ENCODE measurements at regions not wholly inside any gene's neighbourhood (a gene's known extent, or its start where the extent isn't known, plus 50 kb on each side); places are given as distances from the start of the nearest gene placed in this dataset.
A peak's percentile ranks its signal among the peaks of the same experiment; 100 is the strongest.

DNA sequence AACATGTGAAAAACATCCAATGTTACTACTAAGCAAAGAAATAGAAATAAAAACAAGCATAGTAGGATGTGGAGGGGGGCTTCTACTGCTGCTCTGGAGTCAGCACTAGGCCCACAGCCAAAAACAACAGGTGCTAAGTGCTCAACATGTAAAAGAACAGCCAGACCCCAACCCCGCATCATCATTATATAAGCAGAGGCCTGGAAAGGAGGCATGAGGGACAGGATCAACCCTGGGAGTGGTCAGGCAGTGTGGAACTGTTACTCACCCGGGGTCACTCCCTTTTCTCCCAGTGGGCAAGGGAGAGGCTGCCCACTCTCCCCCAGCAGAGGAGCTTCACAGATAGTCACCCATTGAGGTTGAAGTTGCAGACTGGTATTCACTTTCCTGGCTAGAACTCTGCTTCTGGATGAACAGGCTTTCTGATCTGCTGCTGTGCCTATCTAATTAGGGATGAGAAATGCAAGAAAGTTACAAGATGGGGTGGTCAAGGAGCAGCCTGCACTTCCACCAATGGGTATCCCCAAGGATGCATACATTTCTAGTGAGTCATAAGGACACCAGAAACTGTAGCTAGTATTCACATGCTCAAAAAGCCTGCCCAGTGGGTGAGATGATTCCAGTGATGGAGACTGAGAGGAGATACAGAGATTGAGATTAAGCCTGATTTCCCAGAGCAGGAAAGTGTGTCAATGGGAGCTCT lies 480.1 kb upstream of the TCF4 start:
- no peak overlapping the region for H3K4me3 ChIP-seq (ENCODE audit: low read depth, low read length)
- no peaks in the 10 kb centered on the region for H3K36me3 ChIP-seq (ENCODE audit: control insufficient read depth, insufficient read depth, low read length)
- no peak overlapping the region for H3K27ac ChIP-seq (ENCODE audit: low read depth, low read length)
- H3K27me3 ChIP-seq (ENCODE audit: control insufficient read depth, insufficient read depth, low read length) = no peaks in the 10 kb centered on the region
- no peak overlapping the region for H3K9ac ChIP-seq (ENCODE audit: low read depth, low read length)
- H3K9me3 ChIP-seq (ENCODE audit: control insufficient read depth, insufficient read depth, low read length) = no peaks in the 10 kb centered on the region
- peaks cover 5% of the 10 kb centered on the region; the same call in 1 of the 2 replicates for H3K4me1 ChIP-seq (ENCODE audit: control insufficient read depth, insufficient read depth, low read length)

DNA sequence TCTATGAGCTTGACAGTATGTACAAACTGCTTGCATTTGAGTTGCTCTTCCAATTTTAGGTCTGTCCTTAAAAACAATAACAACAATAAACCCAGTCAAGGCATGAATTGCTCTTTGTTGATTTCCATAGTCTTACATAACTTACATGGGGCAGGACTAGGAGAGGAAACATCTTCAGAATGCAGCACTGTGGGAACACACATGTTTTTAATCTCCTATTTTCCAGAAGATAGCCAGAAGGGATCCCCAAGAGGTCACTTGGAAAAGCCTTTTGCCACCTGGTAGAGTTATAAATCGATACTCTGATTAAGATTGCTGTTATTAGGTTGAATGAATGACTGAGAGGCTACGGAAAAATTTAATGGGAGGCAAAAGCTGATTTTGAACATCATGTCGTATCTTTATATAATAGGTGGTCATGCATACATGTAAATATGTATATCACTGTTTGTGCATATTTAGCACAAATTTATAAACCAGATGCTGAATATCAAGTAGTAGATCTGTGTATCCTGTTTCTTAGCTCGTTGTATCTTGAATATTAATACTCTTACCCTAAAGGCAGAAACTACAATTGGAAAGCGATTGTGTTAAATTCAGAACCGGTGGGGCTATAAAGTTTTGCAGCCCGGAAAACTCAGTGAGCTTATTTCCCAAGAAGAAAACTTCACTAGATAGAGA lies 479.4 kb upstream of the TCF4 start:
- H3K9me3 ChIP-seq (ENCODE audit: control insufficient read depth, insufficient read depth, low read length) = no peaks in the 10 kb centered on the region
- no peaks in the 10 kb centered on the region for H3K36me3 ChIP-seq (ENCODE audit: control insufficient read depth, insufficient read depth, low read length)
- H3K4me3 ChIP-seq (ENCODE audit: low read depth, low read length) = no peak overlapping the region
- H3K27ac ChIP-seq (ENCODE audit: low read depth, low read length) = no peak overlapping the region
- no peaks in the 10 kb centered on the region for H3K27me3 ChIP-seq (ENCODE audit: control insufficient read depth, insufficient read depth, low read length)
- no peak overlapping the region for H3K9ac ChIP-seq (ENCODE audit: low read depth, low read length)
- peaks cover 5% of the 10 kb centered on the region; the same call in 1 of the 2 replicates for H3K4me1 ChIP-seq (ENCODE audit: control insufficient read depth, insufficient read depth, low read length)

DNA sequence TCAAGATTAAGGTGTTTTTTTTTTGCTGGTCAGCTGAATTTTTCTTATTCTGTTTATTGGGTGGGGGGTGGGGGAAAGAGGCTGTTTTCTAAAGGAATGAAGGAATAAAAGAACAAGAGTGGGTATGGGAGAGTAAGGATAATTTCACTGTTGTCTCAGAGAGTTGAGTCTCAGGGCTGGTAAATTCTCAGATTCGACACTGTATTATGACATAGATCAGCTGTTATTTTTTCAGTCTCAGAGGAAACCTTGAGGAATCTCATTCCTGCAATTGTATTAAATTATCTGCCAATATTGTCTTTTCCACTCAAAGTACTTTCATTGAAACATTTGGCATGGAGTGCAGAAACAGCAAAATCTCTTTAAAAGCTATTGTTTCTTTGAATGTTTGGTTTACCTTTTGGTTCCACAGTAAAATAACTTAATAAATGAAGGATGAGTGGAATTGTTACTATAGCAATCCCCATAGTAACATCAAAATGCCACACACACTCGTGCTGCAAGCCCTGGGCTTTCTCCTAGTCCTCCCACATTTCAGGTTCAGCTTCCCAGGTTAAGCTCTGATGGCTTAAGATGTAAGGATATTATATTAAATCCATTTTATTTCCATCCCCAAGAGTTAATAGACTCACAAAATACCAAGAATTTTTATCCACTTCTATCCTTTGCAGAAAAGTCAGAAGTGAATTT lies 478.7 kb upstream of the TCF4 start:
- Histone ChIP-seq H3K27ac (ENCODE audit: low read depth, low read length) (no peak overlapping the region), H3K27me3 (ENCODE audit: control insufficient read depth, insufficient read depth, low read length) (no peaks in the 10 kb centered on the region), H3K4me3 (ENCODE audit: low read depth, low read length) (no peak overlapping the region), H3K4me1 (ENCODE audit: control insufficient read depth, insufficient read depth, low read length) (peaks cover 5% of the 10 kb centered on the region; the same call in 1 of the 2 replicates), H3K9me3 (ENCODE audit: control insufficient read depth, insufficient read depth, low read length) (no peaks in the 10 kb centered on the region), H3K9ac (ENCODE audit: low read depth, low read length) (no peak overlapping the region), H3K36me3 (ENCODE audit: control insufficient read depth, insufficient read depth, low read length) (no peaks in the 10 kb centered on the region)

DNA sequence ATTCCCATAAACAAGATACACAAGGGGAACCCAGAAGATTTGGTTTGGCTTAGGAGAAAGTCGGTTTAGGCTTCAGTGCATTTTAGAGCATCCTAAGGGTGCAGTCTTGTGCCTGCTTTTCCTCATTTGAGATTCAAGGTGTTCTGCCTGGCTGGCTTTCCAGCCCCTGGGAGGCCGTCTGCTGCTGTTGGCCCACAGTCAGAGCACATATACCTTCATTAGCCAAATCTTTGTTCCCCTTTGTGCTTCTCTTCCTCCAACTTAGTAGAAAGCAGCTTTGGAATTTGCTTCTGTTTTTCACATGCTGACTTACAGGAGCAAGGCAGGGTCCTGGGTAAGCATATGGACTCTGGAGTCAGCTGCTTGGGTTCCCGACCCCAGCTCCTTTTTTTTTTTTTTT lies 477.1 kb upstream of the TCF4 start:
- Histone ChIP-seq H3K4me3 (ENCODE audit: low read depth, low read length) (no peak overlapping the region), H3K36me3 (ENCODE audit: control insufficient read depth, insufficient read depth, low read length) (no peaks in the 10 kb centered on the region), H3K27ac (ENCODE audit: low read depth, low read length) (no peak overlapping the region), H3K9me3 (ENCODE audit: control insufficient read depth, insufficient read depth, low read length) (no peaks in the 10 kb centered on the region), H3K9ac (ENCODE audit: low read depth, low read length) (no peak overlapping the region), H3K4me1 (ENCODE audit: control insufficient read depth, insufficient read depth, low read length) (peaks cover 17% of the 10 kb centered on the region), H3K27me3 (ENCODE audit: control insufficient read depth, insufficient read depth, low read length) (no peaks in the 10 kb centered on the region)

DNA sequence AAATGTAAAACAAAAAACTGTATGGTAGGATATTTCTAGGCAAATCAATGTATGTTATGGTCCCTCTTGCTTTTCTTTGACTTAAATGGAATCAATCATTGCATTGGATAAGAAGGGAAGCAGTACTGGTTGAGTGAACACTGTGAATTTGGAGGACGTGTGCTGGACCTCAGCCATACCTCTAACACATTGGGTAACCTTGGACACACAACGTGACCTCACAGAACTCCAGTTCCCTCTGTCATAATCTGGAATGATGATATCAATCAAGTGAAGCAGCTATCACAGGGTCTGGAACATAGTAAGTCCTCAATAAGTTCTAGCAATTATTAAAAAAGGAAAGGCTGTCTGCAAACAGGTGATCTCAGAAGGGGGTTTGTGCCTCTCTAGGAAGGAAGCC lies 474.9 kb upstream of the TCF4 start:
- H3K4me3 ChIP-seq (ENCODE audit: low read depth, low read length) = no peak overlapping the region
- no peak overlapping the region for H3K9ac ChIP-seq (ENCODE audit: low read depth, low read length)
- H3K27ac ChIP-seq (ENCODE audit: low read depth, low read length) = no peak overlapping the region
- H3K4me1 ChIP-seq (ENCODE audit: control insufficient read depth, insufficient read depth, low read length) = peaks cover 17% of the 10 kb centered on the region
- H3K36me3 ChIP-seq (ENCODE audit: control insufficient read depth, insufficient read depth, low read length) = no peaks in the 10 kb centered on the region
- H3K9me3 ChIP-seq (ENCODE audit: control insufficient read depth, insufficient read depth, low read length) = no peaks in the 10 kb centered on the region
- no peaks in the 10 kb centered on the region for H3K27me3 ChIP-seq (ENCODE audit: control insufficient read depth, insufficient read depth, low read length)

DNA sequence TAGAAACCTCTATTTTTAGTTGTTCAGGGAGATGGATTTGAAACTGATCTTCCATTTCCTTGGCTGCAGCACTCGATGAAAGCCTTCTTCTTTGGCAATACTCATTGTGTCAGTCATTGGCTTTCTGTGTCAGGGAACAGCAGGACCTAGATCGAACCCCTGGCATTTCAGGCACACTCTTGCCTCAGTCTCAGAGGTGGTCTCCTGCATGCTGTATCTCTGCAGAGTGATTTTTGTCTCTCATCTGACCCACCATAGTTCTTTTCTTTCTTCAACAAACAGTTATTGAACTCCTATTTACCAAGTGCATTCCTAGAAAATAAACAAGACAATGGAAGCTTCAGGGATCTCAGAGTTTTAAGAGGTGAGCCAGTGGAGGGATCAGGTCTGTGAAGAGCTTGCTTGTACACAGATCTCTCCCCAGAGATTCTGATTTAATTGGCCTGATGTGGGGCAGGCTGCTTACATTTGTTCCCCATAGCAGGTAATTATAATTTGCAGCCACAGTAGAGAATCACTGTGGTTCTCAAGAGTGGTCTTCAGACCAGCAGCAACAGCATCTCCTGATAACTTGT lies 473.1 kb upstream of the TCF4 start:
- H3K9ac ChIP-seq (ENCODE audit: low read depth, low read length) = no peak overlapping the region
- no peaks in the 10 kb centered on the region for H3K27me3 ChIP-seq (ENCODE audit: control insufficient read depth, insufficient read depth, low read length)

DNA sequence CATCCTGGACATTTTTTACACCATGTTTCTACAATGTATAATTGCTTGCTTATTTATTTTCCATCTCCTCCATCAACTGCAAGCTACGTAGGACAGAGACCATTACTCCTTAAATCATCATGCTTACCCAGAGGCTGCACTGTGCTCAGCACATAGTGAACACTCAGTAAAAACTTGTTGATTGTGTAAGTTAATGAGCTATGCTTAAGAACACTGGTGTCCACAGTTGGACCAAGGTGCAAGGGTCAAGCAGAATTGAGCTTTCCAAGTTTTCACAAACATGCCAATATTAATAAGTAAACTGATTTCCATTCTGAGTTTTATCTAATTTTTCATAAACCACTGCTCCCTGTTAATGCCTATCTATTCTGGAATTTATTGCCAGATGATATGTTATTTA lies 464.2 kb upstream of the TCF4 start:
- no peaks in the 10 kb centered on the region for H3K4me1 ChIP-seq (ENCODE audit: control insufficient read depth, insufficient read depth, low read length)
- H3K9ac ChIP-seq (ENCODE audit: low read depth, low read length) = no peak overlapping the region
- no peaks in the 10 kb centered on the region for H3K36me3 ChIP-seq (ENCODE audit: control insufficient read depth, insufficient read depth, low read length)
- 0 out of 2 replicates have a peak, but pooled peaks cover 11% of the 10 kb centered on the region for H3K9me3 ChIP-seq (ENCODE audit: control insufficient read depth, insufficient read depth, low read length)
- H3K4me3 ChIP-seq (ENCODE audit: low read depth, low read length) = no peak overlapping the region
- H3K27me3 ChIP-seq (ENCODE audit: control insufficient read depth, insufficient read depth, low read length) = no peaks in the 10 kb centered on the region
- H3K27ac ChIP-seq (ENCODE audit: low read depth, low read length) = no peak overlapping the region

More for the DNA sequence above, 473.1 kb upstream of the TCF4 start:
- H3K4me3 ChIP-seq (ENCODE audit: low read depth, low read length) = no peak overlapping the region
- H3K4me1 ChIP-seq (ENCODE audit: control insufficient read depth, insufficient read depth, low read length) = peaks cover 17% of the 10 kb centered on the region
- H3K27ac ChIP-seq (ENCODE audit: low read depth, low read length) = peak overlapping the region; percentile 67
- H3K9me3 ChIP-seq (ENCODE audit: control insufficient read depth, insufficient read depth, low read length) = no peaks in the 10 kb centered on the region
- H3K36me3 ChIP-seq (ENCODE audit: control insufficient read depth, insufficient read depth, low read length) = no peaks in the 10 kb centered on the region

DNA sequence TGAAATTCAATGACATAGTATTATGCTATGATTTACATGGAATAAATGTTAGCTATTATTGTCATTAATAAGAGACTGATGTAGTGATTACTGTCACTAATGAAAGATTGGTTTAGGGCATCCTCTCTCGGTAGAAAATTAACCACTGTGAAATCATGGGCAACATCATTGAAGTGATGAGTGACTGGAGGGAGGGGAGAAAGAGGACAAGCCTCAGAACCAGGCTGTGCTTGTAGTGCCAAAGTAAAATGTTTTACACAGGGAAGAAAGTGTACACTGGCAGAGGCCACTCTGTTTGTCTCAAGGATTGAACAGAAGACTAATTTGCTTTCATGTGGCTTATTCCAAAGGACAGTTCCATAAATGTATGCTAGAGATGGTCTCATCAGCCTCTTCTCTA lies 456.2 kb upstream of the TCF4 start:
- Histone ChIP-seq H3K4me3 (ENCODE audit: low read depth, low read length) (no peak overlapping the region), H3K4me1 (ENCODE audit: control insufficient read depth, insufficient read depth, low read length) (peaks cover 4% of the 10 kb centered on the region)

DNA sequence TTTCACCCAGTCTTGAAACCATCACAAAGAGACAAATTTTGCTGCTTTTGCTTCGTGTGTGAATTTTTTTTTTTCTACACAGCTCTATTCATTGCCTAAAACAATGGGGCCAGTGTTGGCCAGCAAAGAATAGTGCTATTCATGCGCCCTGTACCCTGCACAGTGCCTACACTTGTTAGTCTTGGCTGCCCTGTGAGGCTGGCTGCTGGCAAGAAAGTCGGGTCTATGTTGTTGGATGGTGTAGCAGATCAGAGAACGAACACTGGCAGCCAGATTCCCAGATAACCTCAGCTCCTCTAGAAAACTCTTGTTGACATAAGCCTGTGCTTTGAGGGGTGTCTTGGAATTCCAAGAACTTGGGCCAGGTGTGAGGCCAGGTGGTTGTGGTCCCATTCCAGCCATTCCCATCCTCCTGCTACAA lies 455.7 kb upstream of the TCF4 start:
- no peaks in the 10 kb centered on the region for H3K36me3 ChIP-seq (ENCODE audit: control insufficient read depth, insufficient read depth, low read length)
- no peak overlapping the region for H3K4me3 ChIP-seq (ENCODE audit: low read depth, low read length)
- H3K4me1 ChIP-seq (ENCODE audit: control insufficient read depth, insufficient read depth, low read length) = peaks cover 9% of the 10 kb centered on the region
- H3K9me3 ChIP-seq (ENCODE audit: control insufficient read depth, insufficient read depth, low read length) = 0 out of 2 replicates have a peak, but pooled peaks cover 9% of the 10 kb centered on the region
- no peaks in the 10 kb centered on the region for H3K27me3 ChIP-seq (ENCODE audit: control insufficient read depth, insufficient read depth, low read length)
- no peak overlapping the region for H3K27ac ChIP-seq (ENCODE audit: low read depth, low read length)
- H3K9ac ChIP-seq (ENCODE audit: low read depth, low read length) = no peak overlapping the region

More for the DNA sequence above, 456.2 kb upstream of the TCF4 start:
- Histone ChIP-seq H3K9me3 (ENCODE audit: control insufficient read depth, insufficient read depth, low read length) (0 out of 2 replicates have a peak, but pooled peaks cover 11% of the 10 kb centered on the region), H3K9ac (ENCODE audit: low read depth, low read length) (no peak overlapping the region), H3K27ac (ENCODE audit: low read depth, low read length) (no peak overlapping the region), H3K36me3 (ENCODE audit: control insufficient read depth, insufficient read depth, low read length) (no peaks in the 10 kb centered on the region), H3K27me3 (ENCODE audit: control insufficient read depth, insufficient read depth, low read length) (no peaks in the 10 kb centered on the region)

DNA sequence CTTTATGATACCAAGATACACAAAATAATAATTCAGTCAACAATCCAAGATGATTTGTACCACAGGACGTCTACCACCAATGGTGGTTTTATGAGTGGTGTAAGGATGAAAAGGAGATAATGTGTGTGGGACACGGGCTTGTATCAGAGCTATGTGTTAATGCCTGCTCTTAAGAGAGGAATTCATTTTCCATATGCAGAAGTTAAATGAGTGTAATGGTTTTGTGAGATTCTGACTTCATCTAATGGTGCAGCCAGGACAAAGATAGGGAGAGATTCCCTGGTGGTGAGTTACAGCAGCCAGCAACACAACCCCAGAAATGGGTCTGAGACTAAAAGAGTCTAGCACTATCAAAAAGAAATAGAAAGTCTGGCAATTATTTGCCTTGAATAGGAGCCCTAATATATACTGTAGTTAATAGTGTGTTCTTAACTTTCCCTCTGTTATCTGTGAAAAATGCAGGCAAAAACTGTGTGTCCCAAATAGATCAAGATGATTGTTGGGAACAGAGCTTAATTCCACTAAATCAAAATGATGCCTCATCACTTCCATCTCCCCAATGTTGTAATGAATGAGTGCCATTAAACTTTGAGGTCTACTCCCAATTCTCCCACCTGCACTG lies 455.0 kb upstream of the TCF4 start:
- Histone ChIP-seq H3K9ac (ENCODE audit: low read depth, low read length) (no peak overlapping the region), H3K4me3 (ENCODE audit: low read depth, low read length) (no peak overlapping the region), H3K27me3 (ENCODE audit: control insufficient read depth, insufficient read depth, low read length) (no peaks in the 10 kb centered on the region), H3K36me3 (ENCODE audit: control insufficient read depth, insufficient read depth, low read length) (no peaks in the 10 kb centered on the region), H3K27ac (ENCODE audit: low read depth, low read length) (no peak overlapping the region), H3K4me1 (ENCODE audit: control insufficient read depth, insufficient read depth, low read length) (peaks cover 12% of the 10 kb centered on the region), H3K9me3 (ENCODE audit: control insufficient read depth, insufficient read depth, low read length) (0 out of 2 replicates have a peak, but pooled peaks cover 4% of the 10 kb centered on the region)

Measured in HUES48 (cell line).